Heart left ventricle (tissue), 13 donors: ENCODE measurements at regions not wholly inside any gene's neighbourhood (a gene's known extent, or its start where the extent isn't known, plus 50 kb on each side); places are given as distances from the start of the nearest gene placed in this dataset.

ENCODE experiments used
- CTCF ChIP-seq, 12 donors: fragments of 200-600 bp; sonication (generic) in 4 of 12; IDR thresholded peaks; one replicate each; pipeline versions ENCODE4 v1.5.0 to v1.8.0; 2018 to 2022; ENCODE audit warnings: antibody characterized with exemption in 12 of 12, mild to moderate bottlenecking in 5 of 12
- POLR2A ChIP-seq, 2 donors: fragments of 450-650 bp; IDR thresholded peaks; one replicate each; pipeline ENCODE4 v1.6.1; 2017; ENCODE audit warnings: antibody characterized with exemption in 2 of 2, mild to moderate bottlenecking in 2 of 2, moderate library complexity in 2 of 2
- donor health status: ischemic (EF 13 %, LVEDD 7.1; RV severe dilation, severe dysfunction).
- donor health status: DM: no; HTN: yes; CAD: no.
- donor health status: DM: no; HTN: no; CAD: no.
- donor health status: ischemic (EF 25% LVEDD 6.9; RV normal size, moderate dysfunction).
- donor health status: ischemic (EF 25% LVEDD 5.7; RV mildly dilated, moderate dysfunction).
- donor health status: ischemic (EF 35%, LVEDD 5.7; RV mildly dilated, moderate dysfunction).
- donor health status: nonischemic (EF 11% LVEDD 7.7; RV severe dilation, severe dysfunction).
- donor health status: DM: yes; HTN: yes; CAD: no.
- donor health status: PGD.
- donor health status: ischemic (EF 29% LVEDD 5.4; RV normal size, mild dysfunction).
- donor health status: nonischemic (EF 23%, LVEDD 6.1; RV moderate dilation, normal function).

DNA sequence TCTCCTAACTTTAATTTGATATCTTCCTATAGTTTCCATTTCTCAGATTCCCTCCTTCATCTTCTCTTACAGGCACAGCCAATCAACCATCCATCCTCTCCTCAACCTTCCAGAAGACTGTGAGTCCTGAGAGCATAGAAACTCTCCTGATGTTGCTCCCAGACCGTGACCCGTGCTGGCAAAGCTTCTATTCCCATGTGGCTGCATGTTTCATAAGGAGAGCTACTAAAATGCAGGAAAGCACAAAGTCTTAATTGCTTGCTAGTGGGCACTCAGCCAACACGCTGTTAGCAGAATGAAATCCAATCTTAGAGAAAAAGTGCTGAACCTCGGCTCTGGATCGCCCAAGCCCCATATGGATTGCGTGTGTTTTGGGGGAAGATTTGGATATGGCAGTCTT lies 1244.7 kb upstream of the ZEB2 start:
- no peak for TF ChIP-seq POLR2A (IDR thresholded peaks at IDR 0.05)
- no peak for TF ChIP-seq CTCF (IDR thresholded peaks at IDR 0.05)
